BLaER1 treated with 17β-estradiol and CSF1 and Interleukin-3, amounts not matched to agents 10 nM and 100 nM (cell line): ENCODE measurements at regions not wholly inside any gene's neighbourhood (a gene's known extent, or its start where the extent isn't known, plus 50 kb on each side); places are given as distances from the start of the nearest gene placed in this dataset.
"Not testable (repeated sequence)": the region's sequence is repeated elsewhere in the genome, so short reads cannot be mapped to it uniquely, and the experiment has no call there.

ENCODE experiments used
- H3K27ac ChIP-seq, 11 experiments: shearing (Covaris generic); formaldehyde crosslinking; 2 replicates each; pipeline ENCODE4 v1.8.1; 2022
- H3K27me3 ChIP-seq, 11 experiments: shearing (Covaris generic); formaldehyde crosslinking; 2 replicates each; pipeline ENCODE4 v1.8.1; 2022
- H3K36me3 ChIP-seq, 11 experiments: shearing (Covaris generic); formaldehyde crosslinking; 2 replicates each; pipeline ENCODE4 v1.8.1; 2022
- H3K4me1 ChIP-seq, 10 experiments: shearing (Covaris generic); formaldehyde crosslinking; 2 replicates each; pipeline ENCODE4 v1.8.1; 2022
- H3K4me2 ChIP-seq, 11 experiments: shearing (Covaris generic); formaldehyde crosslinking; 2 replicates each; pipeline ENCODE4 v1.8.1; 2022
- H3K4me3 ChIP-seq, 10 experiments: shearing (Covaris generic); formaldehyde crosslinking; 2 replicates each; pipeline ENCODE4 v1.8.1; 2022
- H3K9ac ChIP-seq, 11 experiments: shearing (Covaris generic); formaldehyde crosslinking; 2 replicates each; pipeline ENCODE4 v1.8.1; 2022
- H3K9me3 ChIP-seq, 11 experiments: shearing (Covaris generic); formaldehyde crosslinking; replicated peaks in 1 of 11; 2 replicates each; pipeline ENCODE4 v1.8.1; 2022
- H4K20me1 ChIP-seq, 11 experiments: shearing (Covaris generic); formaldehyde crosslinking; 2 replicates each; pipeline ENCODE4 v1.8.1; 2022
- Cebpa-rat ChIP-seq, 11 experiments: shearing (Covaris generic); IDR thresholded peaks; 2 replicates each; pipeline ENCODE4 v1.8.1; 2022

DNA sequence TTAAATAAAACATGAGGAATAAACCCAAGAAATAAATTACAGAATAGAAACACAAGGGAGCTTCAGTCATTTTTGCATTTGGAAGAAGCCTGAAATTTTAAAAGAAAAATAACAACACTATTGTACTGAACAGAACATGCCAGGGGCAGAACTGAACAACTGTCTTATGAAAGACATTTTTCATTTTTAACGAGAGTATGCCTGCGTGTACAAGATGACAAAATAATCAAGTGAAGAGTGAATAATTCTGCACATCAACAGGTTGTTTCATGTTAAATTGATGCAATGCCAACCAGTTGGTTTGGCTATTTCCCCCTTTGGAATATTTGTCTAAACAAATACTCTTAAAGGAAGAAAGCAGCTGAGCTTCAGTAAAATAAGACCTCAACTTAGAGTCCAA, 103.3 kb upstream of the BTG1 start:
- Histone ChIP-seq H4K20me1 (no peaks in the 10 kb centered on the region), H3K27ac (no peak overlapping the region), H3K9ac (no peak overlapping the region), H3K4me3 (no peak overlapping the region), H3K4me2 (no peak overlapping the region), H3K9me3 (peaks cover 0 to 8% (median 0%) of the 10 kb centered on the region in 11 experiments; a peak in 3 of 22 replicates), H3K27me3 (no peaks in the 10 kb centered on the region), H3K4me1 (no peaks in the 10 kb centered on the region), H3K36me3 (no peaks in the 10 kb centered on the region)
- TF ChIP-seq Cebpa-rat (IDR thresholded peaks at IDR 0.05) = no peak

GRCh38 chr12:92244036-92244435, 98.4 kb upstream of the BTG1 start:
- no peaks in the 10 kb centered on the region for H3K9me3 ChIP-seq
- H3K27ac ChIP-seq = no peak overlapping the region
- no peak overlapping the region for H3K4me2 ChIP-seq
- H4K20me1 ChIP-seq = no peaks in the 10 kb centered on the region
- H3K36me3 ChIP-seq = no peaks in the 10 kb centered on the region
- H3K4me3 ChIP-seq = no peak overlapping the region
- peaks cover 0 to 14% (median 6%) of the 10 kb centered on the region in 10 experiments; a peak in 16 of 20 replicates for H3K4me1 ChIP-seq
- TF ChIP-seq Cebpa-rat (IDR thresholded peaks at IDR 0.05) = no peak
- H3K9ac ChIP-seq = no peak overlapping the region
- no peaks in the 10 kb centered on the region for H3K27me3 ChIP-seq

GRCh38 chr12:92242907-92243306, 97.3 kb upstream of the BTG1 start:
- peak in 1 of 11 experiments; percentile 40; a peak in 2 of 22 replicates for TF ChIP-seq Cebpa-rat (IDR thresholded peaks at IDR 0.05)
- H3K9me3 ChIP-seq = no peaks in the 10 kb centered on the region
- H3K27me3 ChIP-seq = no peaks in the 10 kb centered on the region
- no peaks in the 10 kb centered on the region for H3K36me3 ChIP-seq
- H3K4me2 ChIP-seq = no peak overlapping the region
- no peak overlapping the region for H3K4me3 ChIP-seq
- no peak overlapping the region for H3K9ac ChIP-seq
- H4K20me1 ChIP-seq = no peaks in the 10 kb centered on the region
- H3K27ac ChIP-seq = peak overlapping the region in 1 of 11 experiments; percentile 25; a peak in 1 of 22 replicates
- peaks cover 0 to 14% (median 6%) of the 10 kb centered on the region in 10 experiments; a peak in 16 of 20 replicates for H3K4me1 ChIP-seq

DNA sequence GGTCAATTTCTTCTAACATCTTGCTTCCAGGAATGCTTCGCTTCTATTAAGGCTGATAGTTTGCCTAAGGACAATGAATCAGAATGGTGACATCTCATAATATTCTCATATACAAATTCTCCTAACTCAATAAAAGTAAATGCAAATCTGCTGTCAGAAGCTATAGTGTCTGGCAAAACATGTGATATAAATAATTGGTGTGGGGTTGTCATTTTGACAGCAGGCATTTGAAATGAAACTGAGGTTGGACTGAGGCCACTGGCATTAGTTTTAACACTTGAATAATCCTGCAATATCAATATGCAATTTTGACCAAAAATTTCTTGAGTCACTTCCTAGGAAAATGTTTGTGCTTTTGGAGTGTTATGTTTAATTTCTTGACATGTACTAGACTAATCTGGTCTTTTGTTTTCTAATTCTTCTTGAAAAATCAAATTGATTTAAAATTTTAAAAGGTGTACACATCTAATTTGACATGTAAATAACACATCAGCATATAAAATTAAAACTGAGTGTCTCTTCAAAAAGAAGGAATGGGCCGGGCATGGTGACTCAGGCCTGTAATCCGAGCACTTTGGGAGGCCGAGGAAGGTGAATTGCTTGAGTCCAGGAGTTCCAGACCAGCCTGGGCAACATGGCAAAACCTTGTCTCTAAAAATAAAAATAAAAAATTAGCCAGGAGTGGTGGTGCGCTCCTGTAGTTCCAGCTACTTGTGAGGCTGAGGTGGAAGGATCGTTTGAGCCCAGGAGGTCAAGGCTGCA, 92.3 kb upstream of the BTG1 start:
- Histone ChIP-seq H3K36me3 (no peaks in the 10 kb centered on the region), H4K20me1 (no peaks in the 10 kb centered on the region), H3K4me3 (no peak overlapping the region), H3K4me1 (peaks cover 5 to 25% (median 18%) of the 10 kb centered on the region in 10 experiments), H3K9ac (no peak overlapping the region), H3K27ac (no peak overlapping the region), H3K4me2 (no peak overlapping the region), H3K9me3 (no peaks in the 10 kb centered on the region), H3K27me3 (no peaks in the 10 kb centered on the region)
- no peak for TF ChIP-seq Cebpa-rat (IDR thresholded peaks at IDR 0.05)

GRCh38 chr12:92237262-92237661, 91.6 kb upstream of the BTG1 start:
- Histone ChIP-seq H3K9ac (no peak overlapping the region), H3K4me3 (no peak overlapping the region), H3K4me1 (peaks cover 5 to 31% (median 19%) of the 10 kb centered on the region in 10 experiments), H3K36me3 (no peaks in the 10 kb centered on the region), H3K9me3 (no peaks in the 10 kb centered on the region), H3K4me2 (no peak overlapping the region), H3K27me3 (no peaks in the 10 kb centered on the region), H3K27ac (no peak overlapping the region), H4K20me1 (no peaks in the 10 kb centered on the region)
- TF ChIP-seq Cebpa-rat (IDR thresholded peaks at IDR 0.05) = no peak

DNA sequence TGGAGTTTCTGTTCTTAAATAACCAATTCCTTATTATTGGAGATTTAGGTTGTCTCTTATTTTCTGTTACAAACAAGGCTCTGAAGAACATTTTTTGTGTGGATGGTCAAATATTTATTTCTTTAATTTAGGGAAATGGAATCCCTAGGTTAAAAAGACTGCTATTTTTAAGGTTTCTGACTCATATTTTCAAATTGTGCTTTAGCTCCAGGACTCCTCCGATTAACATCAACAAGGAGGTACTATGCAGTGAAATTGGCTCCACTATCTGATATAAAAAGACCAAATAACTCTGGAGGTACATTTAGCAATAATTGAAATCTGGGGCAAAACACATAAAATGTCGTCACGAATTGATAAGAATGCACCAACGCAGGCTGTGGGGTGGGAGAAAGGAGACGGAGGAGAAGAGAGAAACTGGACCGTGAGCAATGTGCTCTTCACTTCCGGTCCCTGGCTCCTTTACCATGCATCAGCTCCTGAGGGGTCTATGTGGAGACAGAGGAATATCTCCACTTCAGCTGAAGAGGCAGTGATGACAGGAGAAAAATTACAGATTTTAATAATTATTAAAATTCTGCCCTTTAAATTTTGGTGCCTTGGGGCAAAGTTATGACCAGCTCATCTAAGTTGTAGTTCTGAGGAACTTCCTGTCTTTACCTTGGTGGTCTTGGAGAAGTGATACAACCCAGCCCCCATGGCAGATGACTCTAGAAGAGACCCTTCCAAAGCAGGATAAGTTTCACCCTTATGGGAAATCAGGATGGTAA, 90.2 kb upstream of the BTG1 start:
- no peak for TF ChIP-seq Cebpa-rat (IDR thresholded peaks at IDR 0.05)
- no peak overlapping the region for H3K9ac ChIP-seq
- H3K4me2 ChIP-seq = no peak overlapping the region
- no peaks in the 10 kb centered on the region for H3K36me3 ChIP-seq
- H3K4me1 ChIP-seq = peaks cover 3 to 36% (median 15%) of the 10 kb centered on the region in 10 experiments
- H3K27ac ChIP-seq = no peak overlapping the region
- H3K9me3 ChIP-seq = no peaks in the 10 kb centered on the region
- no peaks in the 10 kb centered on the region for H4K20me1 ChIP-seq
- H3K27me3 ChIP-seq = no peaks in the 10 kb centered on the region
- H3K4me3 ChIP-seq = no peak overlapping the region

DNA sequence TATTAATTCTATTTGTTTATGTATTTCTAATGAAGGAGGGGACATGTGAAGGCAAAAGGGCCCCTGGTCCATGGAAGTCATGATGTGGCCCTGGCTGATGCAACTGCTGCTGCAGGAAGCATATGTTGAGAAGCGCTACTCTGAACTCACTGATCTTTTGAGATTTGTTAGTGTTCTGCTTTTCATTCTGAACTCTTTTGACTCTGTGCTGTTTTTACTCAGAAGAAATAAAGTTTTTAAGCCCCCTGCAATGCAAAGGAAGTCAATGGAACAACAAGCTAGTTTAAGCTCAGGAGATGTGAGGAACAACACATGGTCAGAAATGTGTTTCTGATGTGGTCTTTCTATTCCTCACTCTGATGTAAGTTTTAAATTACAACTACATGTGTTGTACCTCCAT, 88.9 kb upstream of the BTG1 start:
- Histone ChIP-seq H3K27ac (peak overlapping the region in 1 of 11 experiments; percentile 40; a peak in 1 of 22 replicates), H3K9ac (no peak overlapping the region), H3K27me3 (no peaks in the 10 kb centered on the region), H3K4me2 (peak overlapping the region in 3 of 11 experiments; percentile 48 to 73 (median 57); a peak in 3 of 22 replicates), H4K20me1 (no peaks in the 10 kb centered on the region), H3K4me1 (peaks cover 0 to 39% (median 10%) of the 10 kb centered on the region in 10 experiments; a peak in 11 of 20 replicates), H3K9me3 (no peaks in the 10 kb centered on the region), H3K36me3 (no peaks in the 10 kb centered on the region), H3K4me3 (no peak overlapping the region)
- no peak for TF ChIP-seq Cebpa-rat (IDR thresholded peaks at IDR 0.05)

- Histone ChIP-seq H3K4me2 (peak overlapping the region in 6 of 11 experiments; percentile 13 to 73 (median 44); a peak in 11 of 22 replicates), H3K9me3 (no peaks in the 10 kb centered on the region), H3K36me3 (no peaks in the 10 kb centered on the region), H3K27ac (peak overlapping the region in 2 of 11 experiments; percentile 2 to 40; a peak in 1 of 22 replicates), H3K4me1 (peaks cover 0 to 39% (median 10%) of the 10 kb centered on the region in 10 experiments; a peak in 11 of 20 replicates), H3K27me3 (no peaks in the 10 kb centered on the region), H3K9ac (no peak overlapping the region), H4K20me1 (no peaks in the 10 kb centered on the region), H3K4me3 (no peak overlapping the region)
- no peak for TF ChIP-seq Cebpa-rat (IDR thresholded peaks at IDR 0.05)
Measured at GRCh38 chr12:92233346-92234015, 87.8 kb upstream of the BTG1 start.

DNA sequence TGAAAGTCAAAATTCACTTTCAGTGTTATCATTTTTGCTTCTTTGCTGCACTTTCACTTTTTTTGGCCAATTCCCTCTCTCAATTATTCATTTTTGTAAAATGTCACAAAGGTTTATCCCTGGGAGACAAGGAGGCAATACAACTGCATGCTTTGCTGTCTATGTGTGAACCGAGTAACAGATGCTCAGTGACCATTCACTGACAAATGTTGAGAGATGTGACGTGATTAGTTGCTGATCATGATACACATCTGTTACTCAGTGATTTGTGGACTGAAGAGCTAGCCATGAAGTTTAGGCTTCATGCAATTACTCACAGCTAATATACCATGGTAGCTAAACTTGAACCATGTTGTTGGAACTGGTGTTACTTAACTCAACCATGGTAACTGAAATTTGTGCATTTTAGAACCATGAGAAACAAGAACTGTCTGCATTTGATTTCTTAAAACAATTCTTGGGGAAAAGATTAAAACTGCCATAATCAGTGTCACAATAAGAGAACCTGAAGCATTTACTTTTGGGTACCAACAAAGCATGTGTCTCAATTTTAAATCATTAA, 86.8 kb upstream of the BTG1 start:
- Histone ChIP-seq H3K4me2 (peak overlapping the region in 2 of 11 experiments; percentile 57 to 73; a peak in 5 of 22 replicates), H3K4me1 (peaks cover 0 to 39% (median 10%) of the 10 kb centered on the region in 10 experiments; a peak in 11 of 20 replicates)
- H3K9me3 ChIP-seq, H3K27me3 ChIP-seq, H3K36me3 ChIP-seq, H3K27ac ChIP-seq, H3K4me3 ChIP-seq, H4K20me1 ChIP-seq, H3K9ac ChIP-seq: not testable (repeated sequence)

DNA sequence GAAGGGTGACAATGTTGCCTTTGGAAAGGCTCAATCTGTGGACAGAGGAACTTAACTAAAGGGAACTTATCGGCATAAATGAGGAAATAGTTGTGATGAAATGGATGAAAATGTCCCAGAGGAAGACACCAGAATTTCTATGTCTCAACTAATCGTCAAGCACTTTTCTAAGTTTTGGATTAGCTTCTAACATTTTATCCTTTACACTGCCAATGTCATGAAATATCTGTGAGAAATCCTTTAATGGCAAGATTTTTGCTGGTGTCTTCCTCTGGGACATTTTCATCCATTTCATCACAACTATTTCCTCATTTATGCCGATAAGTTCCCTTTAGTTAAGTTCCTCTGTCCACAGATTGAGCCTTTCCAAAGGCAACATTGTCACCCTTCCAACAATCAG, 86.3 kb upstream of the BTG1 start:
- peak overlapping the region in 2 of 11 experiments; percentile 3 to 21; a peak in 1 of 22 replicates for H3K4me2 ChIP-seq
- H3K36me3 ChIP-seq, H3K4me3 ChIP-seq, H3K9me3 ChIP-seq, H3K9ac ChIP-seq, H4K20me1 ChIP-seq, H3K27me3 ChIP-seq: not testable (repeated sequence)
- peak overlapping the region in 2 of 11 experiments; percentile 44; a peak in 4 of 22 replicates for H3K27ac ChIP-seq
- H3K4me1 ChIP-seq = peaks cover 0 to 39% (median 10%) of the 10 kb centered on the region in 10 experiments; a peak in 11 of 20 replicates

- peak overlapping the region in 2 of 11 experiments; percentile 36 to 44; a peak in 3 of 22 replicates for H3K27ac ChIP-seq
- H3K4me1 ChIP-seq = peaks cover 0 to 39% (median 10%) of the 10 kb centered on the region in 10 experiments; a peak in 11 of 20 replicates
- not testable (repeated sequence) for H3K9me3 ChIP-seq, H3K36me3 ChIP-seq, H4K20me1 ChIP-seq, H3K27me3 ChIP-seq, H3K9ac ChIP-seq, H3K4me3 ChIP-seq
- H3K4me2 ChIP-seq = peak overlapping the region in 3 of 11 experiments; percentile 60 to 80 (median 60); a peak in 7 of 22 replicates
Measured at GRCh38 chr12:92231532-92231931, 85.9 kb upstream of the BTG1 start.
